Gastrocnemius medialis (tissue), 4 donors: ENCODE measurements at regions not wholly inside any gene's neighbourhood (a gene's known extent, or its start where the extent isn't known, plus 50 kb on each side); places are given as distances from the start of the nearest gene placed in this dataset.

Source experiments
- CTCF ChIP-seq, 5 experiments: fragments of 450-650 bp in 3 of 5; fragments of 200-600 bp in 2 of 5; sonication (generic) in 2 of 5; IDR thresholded peaks in 4 of 5; conservative IDR thresholded peaks in 1 of 5; 1 replicate in 4 of 5; 2 replicates in 1 of 5; pipeline ENCODE4 v1.5.1; 2016 to 2019; ENCODE audit warnings: antibody characterized with exemption in 5 of 5, mild to moderate bottlenecking in 3 of 5, moderate library complexity in 3 of 5
- POLR2A ChIP-seq, 2 donors: fragments of 450-650 bp; IDR thresholded peaks; one replicate each; pipeline ENCODE4 v1.6.1; 2017; ENCODE audit warnings: antibody characterized with exemption in 2 of 2, mild to moderate bottlenecking in 2 of 2, moderate library complexity in 2 of 2

GRCh38 chr1:53393325-53393792, 65.5 kb upstream of the LRP8 start:
- TF ChIP-seq CTCF (IDR thresholded peaks at IDR 0.05 in 4 of 5, conservative IDR thresholded peaks at IDR 0.05 in 1 of 5), result peak; percentile 79 to 95 (median 91)
- no peak for TF ChIP-seq POLR2A (IDR thresholded peaks at IDR 0.05)
